ENCODE measurements at regions not wholly inside any gene's neighbourhood (a gene's known extent, or its start where the extent isn't known, plus 50 kb on each side); places are given as distances from the start of the nearest gene placed in this dataset.

DNA sequence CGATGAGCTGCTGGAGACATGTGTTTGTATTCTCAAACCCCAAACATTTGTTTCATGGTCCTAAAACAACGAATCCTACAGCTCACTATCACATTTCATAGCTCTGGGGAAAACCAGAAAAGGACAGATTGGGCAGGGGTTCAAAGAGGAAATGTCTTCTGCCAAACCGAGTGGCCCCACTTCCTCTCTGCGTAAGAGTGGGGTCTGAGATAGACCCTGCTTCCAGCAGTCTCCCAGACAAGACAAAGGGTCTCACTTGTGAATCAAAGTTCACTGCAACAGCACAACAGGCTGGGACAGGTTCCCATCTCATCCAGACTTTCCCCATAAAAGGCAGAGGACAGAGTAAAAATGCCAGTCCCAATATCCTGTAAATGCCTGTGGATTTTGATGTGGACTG is 276.2 kb upstream of the SLC24A2 start:
- DNase-seq: no peak
- H3K36me3 ChIP-seq (ENCODE audit: insufficient read depth in 1 of 2, low read depth in 1 of 2): no peaks in the 10 kb centered on the region
- H3K27ac ChIP-seq: no peak overlapping the region
- ATAC-seq: no peak
- peaks cover 0 to 1% (median 0%) of the 10 kb centered on the region in 3 donors for H3K27me3 ChIP-seq (ENCODE audit: insufficient read depth in 3 of 3, low read length in 2 of 3)
- H3K4me1 ChIP-seq: no peaks in the 10 kb centered on the region
- no peak overlapping the region for H3K4me3 ChIP-seq
- WGBS, 3 donors: 10 to 24% (median 11%) methylated on average over 4 of the region's 4 CpGs
- intact Hi-C loops (cut with DNase I): no loop called here
- H3K9me3 ChIP-seq: no peaks in the 10 kb centered on the region
- TF ChIP-seq, protein P1, sequence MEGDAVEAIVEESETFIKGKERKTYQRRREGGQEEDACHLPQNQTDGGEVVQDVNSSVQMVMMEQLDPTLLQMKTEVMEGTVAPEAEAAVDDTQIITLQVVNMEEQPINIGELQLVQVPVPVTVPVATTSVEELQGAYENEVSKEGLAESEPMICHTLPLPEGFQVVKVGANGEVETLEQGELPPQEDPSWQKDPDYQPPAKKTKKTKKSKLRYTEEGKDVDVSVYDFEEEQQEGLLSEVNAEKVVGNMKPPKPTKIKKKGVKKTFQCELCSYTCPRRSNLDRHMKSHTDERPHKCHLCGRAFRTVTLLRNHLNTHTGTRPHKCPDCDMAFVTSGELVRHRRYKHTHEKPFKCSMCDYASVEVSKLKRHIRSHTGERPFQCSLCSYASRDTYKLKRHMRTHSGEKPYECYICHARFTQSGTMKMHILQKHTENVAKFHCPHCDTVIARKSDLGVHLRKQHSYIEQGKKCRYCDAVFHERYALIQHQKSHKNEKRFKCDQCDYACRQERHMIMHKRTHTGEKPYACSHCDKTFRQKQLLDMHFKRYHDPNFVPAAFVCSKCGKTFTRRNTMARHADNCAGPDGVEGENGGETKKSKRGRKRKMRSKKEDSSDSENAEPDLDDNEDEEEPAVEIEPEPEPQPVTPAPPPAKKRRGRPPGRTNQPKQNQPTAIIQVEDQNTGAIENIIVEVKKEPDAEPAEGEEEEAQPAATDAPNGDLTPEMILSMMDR (IDR thresholded peaks at IDR 0.05): no peak

DNA sequence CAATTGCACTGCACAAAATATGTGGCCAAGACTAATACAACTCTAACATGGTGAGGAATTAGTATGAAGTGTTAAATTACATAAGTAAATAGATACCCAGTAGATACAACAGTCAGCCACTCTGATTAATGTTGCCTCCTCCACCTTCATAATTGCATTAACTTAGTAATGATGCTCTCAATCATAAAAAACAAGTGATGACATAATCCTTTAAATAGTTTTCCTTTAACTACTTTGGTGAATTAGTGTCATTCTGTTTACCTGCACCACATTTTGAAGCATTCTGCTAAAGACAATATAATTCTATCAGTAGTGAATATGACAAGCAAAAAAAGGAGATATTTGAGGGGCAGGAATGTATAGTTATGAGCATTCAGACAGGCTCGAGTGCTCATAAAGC is 265.9 kb upstream of the SLC24A2 start:
- H3K4me3 ChIP-seq: no peak overlapping the region
- H3K4me1 ChIP-seq: no peaks in the 10 kb centered on the region
- H3K27ac ChIP-seq: no peak overlapping the region
- no peaks in the 10 kb centered on the region for H3K9me3 ChIP-seq
- H3K36me3 ChIP-seq (ENCODE audit: insufficient read depth in 1 of 2, low read depth in 1 of 2): no peaks in the 10 kb centered on the region
- WGBS, 3 donors: 81 to 95% (median 83%) methylated on average over 1 of the region's 1 CpG
- TF ChIP-seq, protein P1 (IDR thresholded peaks at IDR 0.05): no peak
- no peak for ATAC-seq
- DNase-seq: no peak
- peaks cover 0 to 4% (median 0%) of the 10 kb centered on the region in 3 donors for H3K27me3 ChIP-seq (ENCODE audit: insufficient read depth in 3 of 3, low read length in 2 of 3)
- intact Hi-C loops (cut with DNase I): no loop called here

DNA sequence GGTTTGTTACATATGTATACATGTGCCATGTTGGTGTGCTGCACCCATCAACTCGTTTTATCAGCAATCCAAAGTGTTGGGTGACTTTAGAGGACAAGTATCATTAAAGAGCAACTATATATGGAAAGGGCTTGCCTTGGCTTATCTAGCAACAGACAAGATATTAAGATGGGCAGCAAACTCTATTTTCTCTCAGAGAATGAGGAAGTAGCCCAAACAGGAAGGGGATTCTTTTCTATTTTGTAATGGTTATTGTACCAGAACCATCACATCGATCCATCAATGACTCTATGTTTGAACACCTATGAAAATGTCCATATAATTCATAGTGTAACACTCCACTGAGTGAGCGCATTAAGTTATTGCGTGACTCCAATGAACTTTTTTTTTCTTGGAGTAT is 260.1 kb upstream of the SLC24A2 start:
- Histone ChIP-seq H3K36me3 (ENCODE audit: insufficient read depth in 1 of 2, low read depth in 1 of 2) (no peaks in the 10 kb centered on the region), H3K27me3 (ENCODE audit: insufficient read depth in 3 of 3, low read length in 2 of 3) (no peaks in the 10 kb centered on the region), H3K9me3 (no peaks in the 10 kb centered on the region), H3K27ac (no peak overlapping the region), H3K4me3 (no peak overlapping the region), H3K4me1 (no peaks in the 10 kb centered on the region)
- 90 to 93% (median 93%) methylated on average over 4 of the region's 4 CpGs for WGBS, 3 donors
- DNase-seq (no peak), ATAC-seq (no peak)
- intact Hi-C loops (cut with DNase I): no loop called here
- TF ChIP-seq, protein P1 (IDR thresholded peaks at IDR 0.05): no peak

DNA sequence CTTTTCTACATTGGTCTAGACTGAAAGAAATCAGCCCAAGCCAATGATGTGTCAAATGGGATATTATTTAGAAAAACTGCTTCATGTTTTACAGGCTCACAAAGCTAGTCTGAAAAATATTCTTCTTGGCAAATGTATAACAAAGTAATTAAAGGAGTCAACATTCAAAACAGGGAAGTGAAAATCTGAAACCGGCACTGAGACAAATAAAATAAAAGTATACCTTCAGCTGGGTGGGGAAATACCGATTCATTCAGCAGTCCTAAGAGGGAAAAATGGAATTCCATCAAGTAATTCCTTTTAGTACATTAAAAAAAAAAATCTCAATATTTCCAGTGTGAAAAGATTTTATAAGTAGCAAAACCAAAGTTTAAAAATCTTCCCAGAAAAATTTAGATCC is 259.6 kb upstream of the SLC24A2 start:
- Histone ChIP-seq H3K27me3 (ENCODE audit: insufficient read depth in 3 of 3, low read length in 2 of 3) (no peaks in the 10 kb centered on the region), H3K4me1 (no peaks in the 10 kb centered on the region), H3K27ac (no peak overlapping the region), H3K36me3 (ENCODE audit: insufficient read depth in 1 of 2, low read depth in 1 of 2) (no peaks in the 10 kb centered on the region), H3K4me3 (no peak overlapping the region), H3K9me3 (no peaks in the 10 kb centered on the region)
- ATAC-seq: no peak
- no peak for DNase-seq
- intact Hi-C loops (cut with DNase I): no loop called here
- 57 to 79% (median 60%) methylated on average over 2 of the region's 2 CpGs for WGBS, 3 donors
- TF ChIP-seq, protein P1 (IDR thresholded peaks at IDR 0.05): no peak

DNA sequence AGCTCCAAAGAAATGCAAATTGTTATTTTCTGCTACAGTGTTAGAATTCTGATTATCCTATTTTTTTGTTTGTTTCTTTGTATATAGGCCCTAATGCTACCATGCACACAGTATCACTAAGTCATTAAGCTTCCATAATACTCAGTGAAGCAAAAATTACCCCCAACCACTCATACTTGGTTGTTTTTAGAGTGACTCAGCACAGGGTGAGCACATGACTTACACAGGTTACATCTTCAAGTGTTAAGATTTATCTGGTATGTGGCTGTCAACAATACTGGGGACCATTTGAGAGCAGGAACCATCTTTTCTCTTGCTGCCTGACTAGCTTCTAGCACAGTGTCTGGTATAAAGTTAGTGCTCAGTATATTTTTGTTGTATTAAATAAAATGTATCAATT is 255.8 kb upstream of the SLC24A2 start:
- Histone ChIP-seq H3K27ac (no peak overlapping the region), H3K36me3 (ENCODE audit: insufficient read depth in 1 of 2, low read depth in 1 of 2) (no peaks in the 10 kb centered on the region), H3K4me3 (no peak overlapping the region), H3K4me1 (peaks cover 7% of the 10 kb centered on the region), H3K27me3 (ENCODE audit: insufficient read depth in 3 of 3, low read length in 2 of 3) (peaks cover 0 to 3% (median 0%) of the 10 kb centered on the region in 3 donors), H3K9me3 (no peaks in the 10 kb centered on the region)
- DNase-seq (no peak), ATAC-seq (no peak)
- TF ChIP-seq, protein P1 (IDR thresholded peaks at IDR 0.05): no peak
- intact Hi-C loops (cut with DNase I): no loop called here

All from psoas muscle (tissue), 7 donors.